Hepatocyte (in vitro differentiated cells): ENCODE measurements at regions not wholly inside any gene's neighbourhood (a gene's known extent, or its start where the extent isn't known, plus 50 kb on each side); places are given as distances from the start of the nearest gene placed in this dataset.

Source experiments
- DNase-seq: peaks from one replicate; pipeline ENCODE4 v3.0.0-alpha.2; 2016; ENCODE audit warnings: low spot score
- H2AFZ ChIP-seq: fragments of 200-600 bp; sonication (generic); 2 replicates; pipeline ENCODE4 v1.6.0; 2016; ENCODE audit warnings: antibody characterized with exemption, mild to moderate bottlenecking
- H3K27ac ChIP-seq: fragments of 200-600 bp; sonication (generic); 2 replicates; pipeline ENCODE4 v1.5.1; 2016; ENCODE audit warnings: mild to moderate bottlenecking
- H3K27me3 ChIP-seq: fragments of 200-600 bp; sonication (generic); 2 replicates; pipeline ENCODE4 v1.6.1; 2016
- H3K36me3 ChIP-seq: fragments of 200-600 bp; sonication (generic); replicated peaks from 2 replicates; pipeline ENCODE4 v1.5.1; 2016; ENCODE audit warnings: low read depth; ENCODE audit not compliant: insufficient read depth
- H3K4me1 ChIP-seq: fragments of 200-600 bp; sonication (generic); 2 replicates; pipeline ENCODE4 v1.5.1; 2016; ENCODE audit warnings: mild to moderate bottlenecking, moderate library complexity; ENCODE audit not compliant: insufficient read depth
- H3K4me2 ChIP-seq: fragments of 200-600 bp; sonication (generic); 2 replicates; pipeline ENCODE4 v1.6.0; 2016
- H3K4me3 ChIP-seq: fragments of 200-600 bp; sonication (generic); 2 replicates; pipeline ENCODE4 v1.5.1; 2016; ENCODE audit warnings: mild to moderate bottlenecking
- H3K79me2 ChIP-seq: fragments of 200-600 bp; sonication (generic); 2 replicates; pipeline ENCODE4 v1.6.0; 2017; ENCODE audit warnings: mild to moderate bottlenecking
- H3K9me2 ChIP-seq: fragments of 200-600 bp; sonication (generic); replicated peaks from 2 replicates; pipeline ENCODE4 v1.6.0; 2017; ENCODE audit warnings: mild to moderate bottlenecking; ENCODE audit not compliant: insufficient read depth
- H3K9me3 ChIP-seq: fragments of 200-600 bp; sonication (generic); 2 replicates; pipeline ENCODE4 v1.5.1; 2016; ENCODE audit warnings: low read depth, mild to moderate bottlenecking
- H4K20me1 ChIP-seq: fragments of 200-600 bp; sonication (generic); 2 replicates; pipeline ENCODE4 v1.6.0; 2016; ENCODE audit warnings: mild to moderate bottlenecking; ENCODE audit not compliant: insufficient read depth, poor library complexity, severe bottlenecking
- EZH2 ChIP-seq: fragments of 200-600 bp; sonication (generic); IDR thresholded peaks from 2 replicates; pipeline ENCODE4 v1.6.1; 2016; ENCODE audit warnings: antibody characterized with exemption, mild to moderate bottlenecking, borderline replicate concordance
- EZH2phosphoT487 ChIP-seq: fragments of 200-600 bp; sonication (generic); IDR thresholded peaks from one replicate; pipeline ENCODE4 v1.6.1; 2018; ENCODE audit warnings: antibody characterized with exemption, mild to moderate bottlenecking, low read depth, moderate library complexity; ENCODE audit not compliant: unreplicated experiment, severe bottlenecking
- WGBS: methylation state at CpG from one replicate; pipeline ENCODE4 v1.1.6; 2016; ENCODE audit warnings: low lambda C conversion rate; ENCODE audit errors: missing lambda C conversion rate; 5-methylcytosine and 5-hydroxymethylcytosine counted together
- TF ChIP-seq, protein P1 (sequence below): fragments of 200-600 bp; sonication (generic); IDR thresholded peaks from 2 replicates; pipeline ENCODE4 v1.5.1; 2016; ENCODE audit warnings: antibody characterized with exemption, mild to moderate bottlenecking; ENCODE audit not compliant: poor library complexity

DNA sequence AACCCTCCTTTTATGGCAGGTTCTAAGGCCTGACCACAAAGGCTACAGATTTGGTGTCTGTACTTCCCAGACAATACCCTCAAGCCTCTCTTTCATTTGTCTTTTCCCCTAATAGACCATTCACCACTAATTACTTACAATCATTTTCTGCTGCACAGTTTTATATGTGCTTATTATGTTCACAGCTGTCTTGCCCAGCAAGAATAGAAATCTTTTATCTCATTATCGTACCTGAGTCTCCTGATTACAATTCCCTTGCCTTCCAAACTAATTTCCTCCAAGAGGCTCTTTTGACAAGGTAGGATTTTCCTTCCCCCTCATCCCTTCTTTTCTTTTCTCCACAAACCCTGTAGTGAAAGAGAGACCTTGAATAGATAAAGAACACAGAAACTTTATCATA is 352.5 kb upstream of the FMR1 start:
- Histone ChIP-seq H3K9me2 (no peaks in the 10 kb centered on the region), H3K36me3 (no peaks in the 10 kb centered on the region), H3K4me2 (no peak overlapping the region), H3K9me3 (no peaks in the 10 kb centered on the region), H4K20me1 (no peaks in the 10 kb centered on the region), H2AFZ (no peak overlapping the region), H3K79me2 (no peaks in the 10 kb centered on the region), H3K27me3 (no peaks in the 10 kb centered on the region), H3K27ac (no peak overlapping the region), H3K4me1 (no peaks in the 10 kb centered on the region), H3K4me3 (no peak overlapping the region)
- 76% methylated on average over 1 of the region's 1 CpG for WGBS
- TF ChIP-seq EZH2phosphoT487: no peak
- TF ChIP-seq, protein P1, sequence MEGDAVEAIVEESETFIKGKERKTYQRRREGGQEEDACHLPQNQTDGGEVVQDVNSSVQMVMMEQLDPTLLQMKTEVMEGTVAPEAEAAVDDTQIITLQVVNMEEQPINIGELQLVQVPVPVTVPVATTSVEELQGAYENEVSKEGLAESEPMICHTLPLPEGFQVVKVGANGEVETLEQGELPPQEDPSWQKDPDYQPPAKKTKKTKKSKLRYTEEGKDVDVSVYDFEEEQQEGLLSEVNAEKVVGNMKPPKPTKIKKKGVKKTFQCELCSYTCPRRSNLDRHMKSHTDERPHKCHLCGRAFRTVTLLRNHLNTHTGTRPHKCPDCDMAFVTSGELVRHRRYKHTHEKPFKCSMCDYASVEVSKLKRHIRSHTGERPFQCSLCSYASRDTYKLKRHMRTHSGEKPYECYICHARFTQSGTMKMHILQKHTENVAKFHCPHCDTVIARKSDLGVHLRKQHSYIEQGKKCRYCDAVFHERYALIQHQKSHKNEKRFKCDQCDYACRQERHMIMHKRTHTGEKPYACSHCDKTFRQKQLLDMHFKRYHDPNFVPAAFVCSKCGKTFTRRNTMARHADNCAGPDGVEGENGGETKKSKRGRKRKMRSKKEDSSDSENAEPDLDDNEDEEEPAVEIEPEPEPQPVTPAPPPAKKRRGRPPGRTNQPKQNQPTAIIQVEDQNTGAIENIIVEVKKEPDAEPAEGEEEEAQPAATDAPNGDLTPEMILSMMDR: no peak
- no peak for TF ChIP-seq EZH2
- DNase-seq: no peak

DNA sequence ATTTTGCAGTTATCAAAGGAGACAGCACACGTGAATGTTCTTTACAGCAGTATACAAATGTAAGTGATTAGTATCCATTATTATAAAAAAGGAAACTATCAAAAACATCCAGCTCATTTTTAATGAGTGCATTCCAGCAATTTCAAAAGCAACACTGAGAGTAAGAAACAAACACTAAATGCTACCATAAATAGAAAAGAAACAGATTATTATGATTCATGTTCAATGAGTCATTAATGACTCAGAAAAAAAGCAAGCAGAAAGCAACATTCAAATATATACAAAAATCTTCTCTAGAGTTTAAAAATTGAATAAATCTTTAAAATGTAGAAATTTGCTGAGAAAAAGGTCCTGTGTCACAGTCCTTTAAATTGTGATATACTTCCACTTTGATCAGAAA is 346.5 kb upstream of the FMR1 start:
- no peak for DNase-seq
- H3K4me2 ChIP-seq: no peak overlapping the region
- no peaks in the 10 kb centered on the region for H3K4me1 ChIP-seq
- no peak overlapping the region for H3K27ac ChIP-seq
- no peaks in the 10 kb centered on the region for H3K9me2 ChIP-seq
- no peak overlapping the region for H2AFZ ChIP-seq
- no peaks in the 10 kb centered on the region for H3K36me3 ChIP-seq
- H3K79me2 ChIP-seq: no peaks in the 10 kb centered on the region
- WGBS: 67% methylated on average over 1 of the region's 1 CpG
- H3K4me3 ChIP-seq: no peak overlapping the region
- TF ChIP-seq EZH2phosphoT487 (no peak), EZH2 (no peak)
- TF ChIP-seq, protein P1: no peak
- H3K9me3 ChIP-seq: no peaks in the 10 kb centered on the region
- H3K27me3 ChIP-seq: no peaks in the 10 kb centered on the region
- H4K20me1 ChIP-seq: no peaks in the 10 kb centered on the region

GRCh38 chrX:147570483-147570882 is 341.2 kb upstream of the FMR1 start:
- H3K9me2 ChIP-seq: no peaks in the 10 kb centered on the region
- 36% methylated on average over 1 of the region's 1 CpG for WGBS

More at GRCh38 chrX:147570483-147570882, 341.2 kb upstream of the FMR1 start:
- no peak overlapping the region for H3K4me2 ChIP-seq
- no peak overlapping the region for H3K4me3 ChIP-seq
- no peak for TF ChIP-seq EZH2
- TF ChIP-seq, protein P1: no peak
- TF ChIP-seq EZH2phosphoT487: no peak
- no peak overlapping the region for H2AFZ ChIP-seq
- no peaks in the 10 kb centered on the region for H3K4me1 ChIP-seq
- H3K79me2 ChIP-seq: no peaks in the 10 kb centered on the region
- H3K27me3 ChIP-seq: no peaks in the 10 kb centered on the region
- no peaks in the 10 kb centered on the region for H3K9me3 ChIP-seq
- peak; percentile 3 for DNase-seq
- no peaks in the 10 kb centered on the region for H4K20me1 ChIP-seq
- no peaks in the 10 kb centered on the region for H3K36me3 ChIP-seq
- H3K27ac ChIP-seq: no peak overlapping the region
